ENCODE measurements at regions not wholly inside any gene's neighbourhood (a gene's known extent, or its start where the extent isn't known, plus 50 kb on each side); places are given as distances from the start of the nearest gene placed in this dataset.

- Histone ChIP-seq H3K36me3 (ENCODE audit: insufficient read depth, low read length) (no peaks in the 10 kb centered on the region), H3K9me2 (ENCODE audit: insufficient read depth, low read length) (no peaks in the 10 kb centered on the region), H2AFZ (ENCODE audit: low read length) (no peak overlapping the region), H3K4me2 (ENCODE audit: low read length) (no peak overlapping the region), H3K4me1 (ENCODE audit: insufficient read depth, low read length, poor library complexity, severe bottlenecking) (no peaks in the 10 kb centered on the region), H3K9me3 (ENCODE audit: low read length) (no peaks in the 10 kb centered on the region), H4K20me1 (ENCODE audit: insufficient read depth, low read length) (no peaks in the 10 kb centered on the region), H3K27ac (ENCODE audit: low read depth, low read length, poor library complexity, severe bottlenecking) (no peak overlapping the region), H3K4me3 (ENCODE audit: low read depth, low read length, poor library complexity, severe bottlenecking) (no peak overlapping the region), H3K79me2 (ENCODE audit: insufficient read depth, low read depth, low read length) (no peaks in the 10 kb centered on the region)
- no TSS peak for BruUV-seq (replicated peaks)
- POLR2A ChIA-PET, result no interaction called here
- CTCF ChIA-PET (ENCODE audit: unreplicated experiment), result no interaction called here
- intact Hi-C loops (cut with micrococcal nuclease; ENCODE audit: unreplicated experiment), result no loop called here
- no peak for TF ChIP-seq CTCF (conservative IDR thresholded peaks at IDR 0.05; ENCODE audit: low read length)
- TF ChIP-seq EZH2phosphoT487 (IDR thresholded peaks at IDR 0.05; ENCODE audit: borderline replicate concordance, low read depth, low read length), result no peak
- DNase-seq (ENCODE audit: low spot score), result no peak
Observed at GRCh38 chr3:24662449-24663345, 168.0 kb upstream of the THRB start.

GRCh38 chr3:24663406-24663805, 168.8 kb upstream of the THRB start:
- no peak overlapping the region for H3K4me2 ChIP-seq (ENCODE audit: low read length)
- no peak overlapping the region for H3K4me3 ChIP-seq (ENCODE audit: low read depth, low read length, poor library complexity, severe bottlenecking)
- CTCF ChIA-PET (ENCODE audit: unreplicated experiment), result no interaction called here
- no peak overlapping the region for H3K27ac ChIP-seq (ENCODE audit: low read depth, low read length, poor library complexity, severe bottlenecking)
- H3K9me3 ChIP-seq (ENCODE audit: low read length), result no peaks in the 10 kb centered on the region
- no peaks in the 10 kb centered on the region for H3K4me1 ChIP-seq (ENCODE audit: insufficient read depth, low read length, poor library complexity, severe bottlenecking)
- TF ChIP-seq EZH2phosphoT487 (IDR thresholded peaks at IDR 0.05; ENCODE audit: borderline replicate concordance, low read depth, low read length) (no peak), CTCF (conservative IDR thresholded peaks at IDR 0.05; ENCODE audit: low read length) (no peak)
- BruUV-seq (replicated peaks), result no TSS peak
- H3K79me2 ChIP-seq (ENCODE audit: insufficient read depth, low read depth, low read length), result no peaks in the 10 kb centered on the region
- no peaks in the 10 kb centered on the region for H3K9me2 ChIP-seq (ENCODE audit: insufficient read depth, low read length)
- H3K36me3 ChIP-seq (ENCODE audit: insufficient read depth, low read length), result no peaks in the 10 kb centered on the region
- POLR2A ChIA-PET, result interaction anchor here (0.8 kb wide), 1 partner anchor 9 kb away, joined by 3 read pairs; no protein-coding TSS in a partner anchor
- no peak overlapping the region for H2AFZ ChIP-seq (ENCODE audit: low read length)
- no peak for DNase-seq (ENCODE audit: low spot score)
- no peaks in the 10 kb centered on the region for H4K20me1 ChIP-seq (ENCODE audit: insufficient read depth, low read length)
- intact Hi-C loops (cut with micrococcal nuclease; ENCODE audit: unreplicated experiment), result no loop called here

- Histone ChIP-seq H3K9me3 (ENCODE audit: low read length) (no peaks in the 10 kb centered on the region), H3K36me3 (ENCODE audit: insufficient read depth, low read length) (no peaks in the 10 kb centered on the region), H3K4me1 (ENCODE audit: insufficient read depth, low read length, poor library complexity, severe bottlenecking) (no peaks in the 10 kb centered on the region), H3K27ac (ENCODE audit: low read depth, low read length, poor library complexity, severe bottlenecking) (no peak overlapping the region), H3K4me3 (ENCODE audit: low read depth, low read length, poor library complexity, severe bottlenecking) (no peak overlapping the region), H3K79me2 (ENCODE audit: insufficient read depth, low read depth, low read length) (no peaks in the 10 kb centered on the region), H4K20me1 (ENCODE audit: insufficient read depth, low read length) (no peaks in the 10 kb centered on the region), H3K9me2 (ENCODE audit: insufficient read depth, low read length) (no peaks in the 10 kb centered on the region), H2AFZ (ENCODE audit: low read length) (no peak overlapping the region), H3K4me2 (ENCODE audit: low read length) (no peak overlapping the region)
- CTCF ChIA-PET (ENCODE audit: unreplicated experiment), result no interaction called here
- TF ChIP-seq EZH2phosphoT487 (IDR thresholded peaks at IDR 0.05; ENCODE audit: borderline replicate concordance, low read depth, low read length), result no peak
- no peak for TF ChIP-seq CTCF (conservative IDR thresholded peaks at IDR 0.05; ENCODE audit: low read length)
- intact Hi-C loops (cut with micrococcal nuclease; ENCODE audit: unreplicated experiment), result no loop called here
- DNase-seq (ENCODE audit: low spot score), result no peak
- BruUV-seq (replicated peaks), result no TSS peak
- POLR2A ChIA-PET, result no interaction called here
Observed at GRCh38 chr3:24668039-24668438, 173.4 kb upstream of the THRB start.

Measured in OCI-LY7 (cell line).